PC-3 (cell line): ENCODE measurements at regions not wholly inside any gene's neighbourhood (a gene's known extent, or its start where the extent isn't known, plus 50 kb on each side); places are given as distances from the start of the nearest gene placed in this dataset.

Experiments
- EZH2 ChIP-seq: fragments of 300-600 bp; sonication (generic); IDR thresholded peaks from one replicate; pipeline ENCODE4 v1.6.1; 2017; ENCODE audit warnings: antibody characterized with exemption, mild to moderate bottlenecking, low read length; ENCODE audit not compliant: unreplicated experiment
- EZH2phosphoT487 ChIP-seq: fragments of 300-600 bp; sonication (generic); IDR thresholded peaks from 2 replicates; pipeline ENCODE4 v1.6.1; 2018; ENCODE audit warnings: mild to moderate bottlenecking, antibody characterized with exemption, low read length, borderline replicate concordance
- TF ChIP-seq, protein P1 (sequence below): fragments of 300-600 bp; sonication (generic); conservative IDR thresholded peaks from 2 replicates; pipeline ENCODE4 v1.5.1; 2017; ENCODE audit warnings: antibody characterized with exemption, low read depth, mild to moderate bottlenecking, low read length

- TF ChIP-seq, protein P1, sequence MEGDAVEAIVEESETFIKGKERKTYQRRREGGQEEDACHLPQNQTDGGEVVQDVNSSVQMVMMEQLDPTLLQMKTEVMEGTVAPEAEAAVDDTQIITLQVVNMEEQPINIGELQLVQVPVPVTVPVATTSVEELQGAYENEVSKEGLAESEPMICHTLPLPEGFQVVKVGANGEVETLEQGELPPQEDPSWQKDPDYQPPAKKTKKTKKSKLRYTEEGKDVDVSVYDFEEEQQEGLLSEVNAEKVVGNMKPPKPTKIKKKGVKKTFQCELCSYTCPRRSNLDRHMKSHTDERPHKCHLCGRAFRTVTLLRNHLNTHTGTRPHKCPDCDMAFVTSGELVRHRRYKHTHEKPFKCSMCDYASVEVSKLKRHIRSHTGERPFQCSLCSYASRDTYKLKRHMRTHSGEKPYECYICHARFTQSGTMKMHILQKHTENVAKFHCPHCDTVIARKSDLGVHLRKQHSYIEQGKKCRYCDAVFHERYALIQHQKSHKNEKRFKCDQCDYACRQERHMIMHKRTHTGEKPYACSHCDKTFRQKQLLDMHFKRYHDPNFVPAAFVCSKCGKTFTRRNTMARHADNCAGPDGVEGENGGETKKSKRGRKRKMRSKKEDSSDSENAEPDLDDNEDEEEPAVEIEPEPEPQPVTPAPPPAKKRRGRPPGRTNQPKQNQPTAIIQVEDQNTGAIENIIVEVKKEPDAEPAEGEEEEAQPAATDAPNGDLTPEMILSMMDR = no peak
- no peak for TF ChIP-seq EZH2
- no peak for TF ChIP-seq EZH2phosphoT487
Observed at GRCh38 chr21:16536643-16537434, 807.1 kb downstream of the USP25 start.
